GM18498 (cell line): ENCODE measurements at regions not wholly inside any gene's neighbourhood (a gene's known extent, or its start where the extent isn't known, plus 50 kb on each side); places are given as distances from the start of the nearest gene placed in this dataset.

ENCODE experiments used
- ATAC-seq: cut with Tn5 transposase; IDR thresholded peaks from one replicate; pipeline ENCODE4 v1.9.1; 2021; ENCODE audit warnings: mild to moderate bottlenecking, moderate library complexity; ENCODE audit not compliant: unreplicated experiment

GRCh38 chr11:95294701-95295100 lies 63.7 kb upstream of the SESN3 start:
- no peak for ATAC-seq

GRCh38 chr11:95293116-95293515 lies 62.1 kb upstream of the SESN3 start:
- no peak for ATAC-seq

GRCh38 chr11:95291946-95292345 lies 60.9 kb upstream of the SESN3 start:
- ATAC-seq, result no peak

- no peak for ATAC-seq
Measured at GRCh38 chr11:95289378-95290101, 58.5 kb upstream of the SESN3 start.

- no peak for ATAC-seq
Measured at GRCh38 chr11:95284057-95285052, 53.4 kb upstream of the SESN3 start.

- ATAC-seq, result no peak
Measured at GRCh38 chr11:95283650-95284049, 52.6 kb upstream of the SESN3 start.

- no peak for ATAC-seq
Measured at GRCh38 chr11:95283146-95283545, 52.1 kb upstream of the SESN3 start.

- ATAC-seq, result no peak
Measured at GRCh38 chr11:95282291-95282751, 51.3 kb upstream of the SESN3 start.
